HEK293 (cell line): ENCODE measurements at regions not wholly inside any gene's neighbourhood (a gene's known extent, or its start where the extent isn't known, plus 50 kb on each side); places are given as distances from the start of the nearest gene placed in this dataset.

ENCODE experiments used
- YY1 ChIP-seq: fragments of 450-650 bp; formaldehyde crosslinking; IDR thresholded peaks from 2 replicates; pipeline ENCODE4 v1.5.1; 2018; ENCODE audit warnings: missing biosample characterization, missing genetic modification characterization
- ZNF701 ChIP-seq: fragments of 450-650 bp; formaldehyde crosslinking; IDR thresholded peaks from 2 replicates; pipeline ENCODE4 v1.5.1; 2016; ENCODE audit warnings: missing biosample characterization, missing genetic modification characterization
- TF ChIP-seq, protein P1 (sequence below): fragments of 450-650 bp; formaldehyde crosslinking; IDR thresholded peaks from 2 replicates; pipeline ENCODE4 v1.5.1; 2016; ENCODE audit warnings: missing biosample characterization, missing genetic modification characterization
- TF ChIP-seq, protein P2 (sequence below): sonication (generic); formaldehyde crosslinking; IDR thresholded peaks from 2 replicates; pipeline ENCODE4 v1.8.1; 2022; ENCODE audit warnings: mild to moderate bottlenecking, moderate library complexity, missing genetic modification reagents

DNA sequence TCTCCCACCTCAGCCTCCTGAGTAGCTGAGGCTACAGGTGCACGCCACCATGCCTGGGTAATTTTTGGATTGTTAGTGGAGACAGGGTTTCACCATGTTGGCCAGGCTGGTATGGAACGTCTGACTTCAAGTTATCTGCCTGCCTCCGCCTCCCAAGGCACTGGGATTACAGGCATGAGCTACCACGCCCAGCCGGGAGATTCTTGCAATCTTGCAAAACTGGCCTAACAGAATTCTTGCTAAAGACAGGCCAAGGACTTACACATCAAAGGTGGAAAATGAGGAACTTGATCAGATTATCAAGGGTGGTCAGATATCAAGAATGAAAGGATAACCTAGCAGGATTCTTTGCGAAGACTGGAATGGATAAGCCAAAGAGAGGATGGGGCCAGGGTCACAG, 98.3 kb upstream of the TIAM1 start:
- TF ChIP-seq YY1 (tag by site-specific recombination) (no peak), ZNF701 (tag by site-specific recombination) (no peak)
- TF ChIP-seq, protein P1, sequence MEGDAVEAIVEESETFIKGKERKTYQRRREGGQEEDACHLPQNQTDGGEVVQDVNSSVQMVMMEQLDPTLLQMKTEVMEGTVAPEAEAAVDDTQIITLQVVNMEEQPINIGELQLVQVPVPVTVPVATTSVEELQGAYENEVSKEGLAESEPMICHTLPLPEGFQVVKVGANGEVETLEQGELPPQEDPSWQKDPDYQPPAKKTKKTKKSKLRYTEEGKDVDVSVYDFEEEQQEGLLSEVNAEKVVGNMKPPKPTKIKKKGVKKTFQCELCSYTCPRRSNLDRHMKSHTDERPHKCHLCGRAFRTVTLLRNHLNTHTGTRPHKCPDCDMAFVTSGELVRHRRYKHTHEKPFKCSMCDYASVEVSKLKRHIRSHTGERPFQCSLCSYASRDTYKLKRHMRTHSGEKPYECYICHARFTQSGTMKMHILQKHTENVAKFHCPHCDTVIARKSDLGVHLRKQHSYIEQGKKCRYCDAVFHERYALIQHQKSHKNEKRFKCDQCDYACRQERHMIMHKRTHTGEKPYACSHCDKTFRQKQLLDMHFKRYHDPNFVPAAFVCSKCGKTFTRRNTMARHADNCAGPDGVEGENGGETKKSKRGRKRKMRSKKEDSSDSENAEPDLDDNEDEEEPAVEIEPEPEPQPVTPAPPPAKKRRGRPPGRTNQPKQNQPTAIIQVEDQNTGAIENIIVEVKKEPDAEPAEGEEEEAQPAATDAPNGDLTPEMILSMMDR (tag by site-specific recombination): no peak
- TF ChIP-seq, protein P2, sequence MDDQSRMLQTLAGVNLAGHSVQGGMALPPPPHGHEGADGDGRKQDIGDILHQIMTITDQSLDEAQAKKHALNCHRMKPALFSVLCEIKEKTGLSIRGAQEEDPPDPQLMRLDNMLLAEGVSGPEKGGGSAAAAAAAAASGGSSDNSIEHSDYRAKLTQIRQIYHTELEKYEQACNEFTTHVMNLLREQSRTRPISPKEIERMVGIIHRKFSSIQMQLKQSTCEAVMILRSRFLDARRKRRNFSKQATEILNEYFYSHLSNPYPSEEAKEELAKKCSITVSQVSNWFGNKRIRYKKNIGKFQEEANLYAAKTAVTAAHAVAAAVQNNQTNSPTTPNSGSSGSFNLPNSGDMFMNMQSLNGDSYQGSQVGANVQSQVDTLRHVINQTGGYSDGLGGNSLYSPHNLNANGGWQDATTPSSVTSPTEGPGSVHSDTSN (CRISPR knock-in tag): no peak
